ENCODE measurements at regions not wholly inside any gene's neighbourhood (a gene's known extent, or its start where the extent isn't known, plus 50 kb on each side); places are given as distances from the start of the nearest gene placed in this dataset.
A peak's percentile ranks its signal among the peaks of the same experiment; 100 is the strongest.

GRCh38 chr11:28715726-28716125 lies 607.5 kb downstream of the METTL15 start:
- DNase-seq = no peak

- DNase-seq = no peak
Observed at GRCh38 chr11:28713850-28714249, 605.7 kb downstream of the METTL15 start.

- no peak for DNase-seq
Observed at GRCh38 chr11:28708075-28708474, 599.9 kb downstream of the METTL15 start.

- no peak for DNase-seq
Observed at GRCh38 chr11:28704801-28705200, 596.6 kb downstream of the METTL15 start.

- no peak for DNase-seq
Observed at GRCh38 chr11:28703371-28703770, 595.2 kb downstream of the METTL15 start.

GRCh38 chr11:28702871-28703270 lies 594.7 kb downstream of the METTL15 start:
- no peak for DNase-seq

- DNase-seq = no peak
Observed at GRCh38 chr11:28702450-28702790, 594.2 kb downstream of the METTL15 start.

- DNase-seq = no peak
Observed at GRCh38 chr11:28701760-28702449, 593.7 kb downstream of the METTL15 start.

GRCh38 chr11:28699701-28700100 lies 591.5 kb downstream of the METTL15 start:
- no peak for DNase-seq

- DNase-seq = peak; percentile 4 to 6
Observed at GRCh38 chr11:28697920-28698827, 590.0 kb downstream of the METTL15 start.

- DNase-seq = no peak
Observed at GRCh38 chr11:28696591-28696990, 588.4 kb downstream of the METTL15 start.

- no peak for DNase-seq
Observed at GRCh38 chr11:28690746-28691145, 582.6 kb downstream of the METTL15 start.

- no peak for DNase-seq
Observed at GRCh38 chr11:28684011-28684586, 575.9 kb downstream of the METTL15 start.

- DNase-seq = no peak
Observed at GRCh38 chr11:28679795-28680468, 571.7 kb downstream of the METTL15 start.

GRCh38 chr11:28677721-28678120 lies 569.5 kb downstream of the METTL15 start:
- no peak for DNase-seq

- no peak for DNase-seq
Observed at GRCh38 chr11:28675183-28675582, 567.0 kb downstream of the METTL15 start.

- DNase-seq = no peak
Observed at GRCh38 chr11:28674433-28675103, 566.4 kb downstream of the METTL15 start.

GRCh38 chr11:28673691-28674432 lies 565.7 kb downstream of the METTL15 start:
- DNase-seq = no peak

- no peak for DNase-seq
Observed at GRCh38 chr11:28671274-28671673, 563.1 kb downstream of the METTL15 start.

- DNase-seq = no peak
Observed at GRCh38 chr11:28666632-28667031, 558.4 kb downstream of the METTL15 start.

- no peak for DNase-seq
Observed at GRCh38 chr11:28659716-28660348, 551.6 kb downstream of the METTL15 start.
